ENCODE measurements at regions not wholly inside any gene's neighbourhood (a gene's known extent, or its start where the extent isn't known, plus 50 kb on each side); places are given as distances from the start of the nearest gene placed in this dataset.

DNA sequence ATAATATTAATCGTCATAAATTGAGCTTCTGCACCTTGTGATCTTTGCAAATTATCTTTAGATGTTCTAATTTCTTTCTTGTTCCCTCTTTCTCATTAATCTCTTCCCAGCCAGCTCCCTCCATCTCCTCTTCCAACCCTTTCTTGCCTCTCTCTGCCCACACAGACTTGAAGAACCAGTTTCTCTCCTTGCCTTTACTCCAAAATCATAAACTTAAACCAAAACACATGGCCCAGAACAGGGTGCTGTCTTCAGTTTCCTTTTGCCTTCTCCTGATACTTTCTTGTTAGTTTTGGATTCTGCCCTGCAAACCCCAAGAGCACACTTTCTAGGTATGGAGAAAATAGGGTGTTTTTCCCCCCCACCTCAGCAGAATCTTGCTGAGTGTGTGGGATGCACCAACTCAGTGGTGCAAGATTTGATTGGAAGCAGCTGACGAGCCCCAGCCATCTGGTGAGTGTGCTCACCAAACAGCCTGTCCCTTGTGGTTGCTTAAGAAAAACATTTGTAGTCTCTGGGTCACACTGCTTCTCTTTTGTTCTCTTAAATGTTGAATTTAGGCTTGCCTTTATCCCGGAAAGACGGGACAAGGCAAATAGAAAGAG lies 175.8 kb upstream of the MAF start:
- H3K36me3 ChIP-seq (ENCODE audit: insufficient read depth, low read length), result no peaks in the 10 kb centered on the region
- no peak overlapping the region for H3K4me3 ChIP-seq (ENCODE audit: low read depth in 1 of 2, low read length in 2 of 2)
- no peak overlapping the region for H3K27ac ChIP-seq (ENCODE audit: low read depth, low read length)

DNA sequence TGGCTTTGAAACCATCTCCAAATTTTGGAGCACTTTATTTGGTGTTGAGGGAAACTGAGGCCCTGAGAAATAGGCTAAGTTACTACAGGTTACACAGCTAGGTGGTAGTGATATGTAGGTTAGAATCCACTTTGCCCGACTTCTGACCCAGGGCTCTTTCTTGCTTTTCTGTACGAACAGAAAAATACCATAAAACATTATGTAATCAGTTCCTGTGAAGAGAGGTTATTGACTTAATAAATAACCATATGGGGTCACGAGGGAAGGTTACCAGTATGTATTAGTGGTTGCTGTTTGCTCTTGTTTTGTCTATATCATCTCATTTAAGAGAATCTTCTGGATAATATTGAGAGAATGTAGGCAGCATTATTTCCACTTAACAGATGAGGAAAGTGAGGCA lies 172.2 kb upstream of the MAF start:
- H3K9me3 ChIP-seq (ENCODE audit: low read length), result no peaks in the 10 kb centered on the region
- no peak overlapping the region for H3K27ac ChIP-seq (ENCODE audit: low read depth, low read length)

More for the DNA sequence above, 175.8 kb upstream of the MAF start:
- H3K9me3 ChIP-seq (ENCODE audit: low read length), result no peaks in the 10 kb centered on the region
- no peak overlapping the region for H3K9ac ChIP-seq (ENCODE audit: low read length)
- H3K4me1 ChIP-seq (ENCODE audit: insufficient read depth, low read length), result peaks cover 14% of the 10 kb centered on the region
- H3K27me3 ChIP-seq (ENCODE audit: control insufficient read depth in 1 of 2, insufficient read depth in 2 of 2, low read length in 2 of 2), result no peaks in the 10 kb centered on the region

DNA sequence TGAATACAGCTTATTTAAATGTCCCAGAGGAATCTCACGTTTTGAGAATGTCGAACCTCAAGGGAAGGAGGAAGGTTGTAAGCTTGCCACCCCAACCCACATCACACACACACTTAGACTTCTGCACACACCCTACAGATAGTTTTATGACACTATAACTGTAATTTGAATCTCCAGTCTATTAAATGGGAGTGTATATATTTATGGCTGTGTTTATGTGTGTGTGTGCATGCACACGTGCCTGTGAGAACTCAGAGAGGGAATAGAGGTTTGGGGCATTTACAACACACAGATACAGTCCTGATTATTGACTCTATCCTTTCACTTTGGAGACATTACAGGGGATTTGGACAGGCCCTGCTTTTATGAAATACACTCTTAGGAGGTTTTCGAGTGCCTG lies 171.5 kb upstream of the MAF start:
- no peak overlapping the region for H3K27ac ChIP-seq (ENCODE audit: low read depth, low read length)
- no peaks in the 10 kb centered on the region for H3K27me3 ChIP-seq (ENCODE audit: control insufficient read depth in 1 of 2, insufficient read depth in 2 of 2, low read length in 2 of 2)
- H3K9ac ChIP-seq (ENCODE audit: low read length), result no peak overlapping the region
- peaks cover 48% of the 10 kb centered on the region for H3K4me1 ChIP-seq (ENCODE audit: insufficient read depth, low read length)
- H3K36me3 ChIP-seq (ENCODE audit: insufficient read depth, low read length), result no peaks in the 10 kb centered on the region
- H3K9me3 ChIP-seq (ENCODE audit: low read length), result no peaks in the 10 kb centered on the region
- H3K4me3 ChIP-seq (ENCODE audit: low read depth in 1 of 2, low read length in 2 of 2), result no peak overlapping the region

More for the DNA sequence above, 172.2 kb upstream of the MAF start:
- peaks cover 42% of the 10 kb centered on the region for H3K4me1 ChIP-seq (ENCODE audit: insufficient read depth, low read length)
- H3K36me3 ChIP-seq (ENCODE audit: insufficient read depth, low read length), result no peaks in the 10 kb centered on the region
- no peak overlapping the region for H3K9ac ChIP-seq (ENCODE audit: low read length)
- H3K27me3 ChIP-seq (ENCODE audit: control insufficient read depth in 1 of 2, insufficient read depth in 2 of 2, low read length in 2 of 2), result no peaks in the 10 kb centered on the region
- no peak overlapping the region for H3K4me3 ChIP-seq (ENCODE audit: low read depth in 1 of 2, low read length in 2 of 2)

DNA sequence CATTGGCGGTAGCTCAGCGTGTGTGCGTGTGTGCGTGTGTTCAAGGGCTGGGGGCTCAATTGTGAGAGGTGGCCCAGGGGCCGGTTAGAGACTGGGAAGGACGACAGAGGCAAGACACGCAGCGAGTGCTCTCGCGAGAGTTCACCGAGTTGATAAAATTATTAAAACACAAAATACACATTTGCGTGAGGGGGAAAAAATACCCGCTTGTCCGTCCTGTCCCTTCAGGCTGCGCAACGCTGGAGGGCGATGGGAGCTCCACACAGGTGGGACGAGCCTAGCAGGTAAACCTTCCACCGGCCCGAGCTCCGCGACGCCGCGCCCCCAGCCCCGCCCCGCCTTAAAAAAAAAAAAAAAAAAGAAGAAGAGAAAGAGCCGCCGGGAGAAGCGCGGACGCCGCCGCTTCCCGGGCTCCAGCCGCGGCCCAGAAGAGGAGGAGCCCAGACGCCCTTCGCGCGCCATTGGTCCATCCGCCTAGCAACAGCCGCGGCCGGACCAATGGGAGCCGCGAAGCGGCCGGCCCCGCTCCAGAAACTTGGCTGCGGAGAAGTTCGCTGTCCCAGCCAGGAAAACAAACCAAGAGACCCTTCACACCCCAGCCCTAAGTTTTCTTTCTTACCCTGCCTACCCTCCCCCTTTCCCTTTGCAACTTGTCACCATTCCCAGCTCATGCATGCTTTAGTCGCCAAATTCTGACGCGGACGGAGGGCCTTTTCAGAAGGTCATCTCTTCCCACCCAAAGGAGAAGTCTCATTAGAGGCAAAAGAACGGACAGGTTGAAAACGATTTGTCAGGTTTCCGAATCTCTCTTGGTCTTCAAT lies 169.9 kb upstream of the MAF start:
- Histone ChIP-seq H3K4me1 (ENCODE audit: insufficient read depth, low read length) (peaks cover 48% of the 10 kb centered on the region), H3K9ac (ENCODE audit: low read length) (peak overlapping the region; percentile 50), H3K27me3 (ENCODE audit: control insufficient read depth in 1 of 2, insufficient read depth in 2 of 2, low read length in 2 of 2) (no peaks in the 10 kb centered on the region), H3K9me3 (ENCODE audit: low read length) (no peaks in the 10 kb centered on the region), H3K4me3 (ENCODE audit: low read depth in 1 of 2, low read length in 2 of 2) (peak overlapping the region; percentile 37 to 67), H3K27ac (ENCODE audit: low read depth, low read length) (peak overlapping the region; percentile 84), H3K36me3 (ENCODE audit: insufficient read depth, low read length) (no peaks in the 10 kb centered on the region)

DNA sequence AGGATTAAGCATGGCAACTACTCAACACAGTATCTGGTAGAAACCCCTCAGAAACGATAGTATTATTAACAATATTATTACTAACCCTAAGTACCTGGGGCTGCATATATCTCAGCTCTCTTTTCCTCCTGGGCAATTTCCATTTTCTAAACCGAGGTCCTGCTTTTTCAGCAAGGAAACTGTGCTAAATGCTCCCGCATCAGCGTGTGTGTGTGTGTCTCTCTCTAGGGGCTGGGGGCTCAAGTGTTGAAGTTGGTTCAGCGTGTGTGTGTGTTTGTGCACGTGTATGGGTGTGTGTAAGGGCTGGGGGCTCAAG lies 169.3 kb upstream of the MAF start:
- H3K27me3 ChIP-seq (ENCODE audit: control insufficient read depth in 1 of 2, insufficient read depth in 2 of 2, low read length in 2 of 2), result no peaks in the 10 kb centered on the region
- H3K4me3 ChIP-seq (ENCODE audit: low read depth in 1 of 2, low read length in 2 of 2), result peak overlapping the region; percentile 37 to 67
- H3K9me3 ChIP-seq (ENCODE audit: low read length), result no peaks in the 10 kb centered on the region
- H3K36me3 ChIP-seq (ENCODE audit: insufficient read depth, low read length), result no peaks in the 10 kb centered on the region
- H3K27ac ChIP-seq (ENCODE audit: low read depth, low read length), result peak overlapping the region; percentile 84
- H3K9ac ChIP-seq (ENCODE audit: low read length), result peak overlapping the region; percentile 32
- peaks cover 48% of the 10 kb centered on the region for H3K4me1 ChIP-seq (ENCODE audit: insufficient read depth, low read length)

DNA sequence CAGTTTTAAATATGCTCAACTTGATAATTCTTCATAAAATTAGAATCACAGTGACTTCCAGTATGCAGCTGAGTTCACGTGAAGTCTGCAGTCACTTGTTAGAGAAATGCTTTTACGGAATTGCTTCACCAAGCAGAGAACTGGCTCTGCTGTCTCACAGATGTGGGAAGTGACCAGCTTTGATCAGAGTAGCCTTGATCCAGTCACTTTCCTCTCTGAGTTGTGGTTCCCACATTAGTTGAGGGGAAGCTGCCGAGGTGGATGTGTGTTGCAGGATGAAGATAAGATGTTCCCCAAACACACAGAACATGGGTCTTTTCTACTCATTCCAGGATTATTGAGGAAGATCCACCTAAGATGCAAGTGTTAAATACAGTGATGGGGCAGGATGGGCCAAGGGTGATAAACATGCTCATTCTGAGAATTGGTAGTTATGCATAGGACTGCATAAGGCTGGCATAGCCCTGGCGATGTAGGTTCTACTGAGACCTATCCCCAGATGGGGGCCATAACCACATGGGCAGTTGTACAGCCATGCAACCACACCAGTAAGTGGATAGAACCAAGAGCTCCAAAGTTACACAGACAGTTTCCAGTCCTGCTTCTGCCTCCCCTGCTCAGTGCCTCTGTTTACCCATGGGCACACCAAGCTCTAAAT lies 168.9 kb upstream of the MAF start:
- Histone ChIP-seq H3K4me3 (ENCODE audit: low read depth in 1 of 2, low read length in 2 of 2) (peak overlapping the region in 1 of 2 donors; percentile 67), H3K9ac (ENCODE audit: low read length) (peak overlapping the region; percentile 66), H3K4me1 (ENCODE audit: insufficient read depth, low read length) (peaks cover 48% of the 10 kb centered on the region), H3K27me3 (ENCODE audit: control insufficient read depth in 1 of 2, insufficient read depth in 2 of 2, low read length in 2 of 2) (no peaks in the 10 kb centered on the region), H3K36me3 (ENCODE audit: insufficient read depth, low read length) (no peaks in the 10 kb centered on the region), H3K9me3 (ENCODE audit: low read length) (no peaks in the 10 kb centered on the region), H3K27ac (ENCODE audit: low read depth, low read length) (peak overlapping the region; percentile 16)

DNA sequence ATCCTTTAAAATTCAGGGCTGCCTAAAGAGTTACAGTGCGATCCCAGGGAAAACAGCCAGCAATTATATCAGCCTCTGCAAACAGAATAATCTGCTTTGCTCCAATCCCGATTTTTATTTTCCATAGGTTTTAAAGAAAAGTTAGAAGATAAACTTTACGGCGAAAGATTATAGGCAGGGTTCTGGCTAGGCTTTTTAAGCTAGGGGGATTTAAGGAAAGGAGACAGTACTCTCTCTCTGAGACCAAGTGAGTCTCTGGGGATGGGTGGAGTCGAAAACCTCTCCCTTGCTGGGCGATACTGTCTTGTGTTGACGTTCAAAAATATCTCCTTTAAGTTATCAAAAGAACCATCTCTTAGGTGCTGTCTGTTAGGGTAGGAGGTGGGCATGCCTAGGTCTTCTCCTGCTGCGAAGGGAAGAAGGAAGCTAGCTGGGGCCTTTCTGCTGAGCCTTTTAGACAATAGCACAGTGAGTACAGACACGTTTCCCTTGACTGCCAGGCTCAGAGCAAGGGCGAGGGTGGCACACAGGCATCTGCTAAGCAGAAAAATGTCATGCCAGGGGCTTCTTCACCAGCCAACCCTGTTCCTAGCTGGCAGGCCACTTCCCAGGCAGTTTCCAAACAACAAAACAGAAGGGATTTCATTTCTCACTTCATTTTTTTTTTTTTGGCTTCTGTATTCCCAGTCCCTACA lies 167.9 kb upstream of the MAF start:
- no peaks in the 10 kb centered on the region for H3K9me3 ChIP-seq (ENCODE audit: low read length)
- H3K27me3 ChIP-seq (ENCODE audit: control insufficient read depth in 1 of 2, insufficient read depth in 2 of 2, low read length in 2 of 2), result no peaks in the 10 kb centered on the region
- peak overlapping the region; percentile 12 to 64 for H3K4me3 ChIP-seq (ENCODE audit: low read depth in 1 of 2, low read length in 2 of 2)
- H3K9ac ChIP-seq (ENCODE audit: low read length), result peak overlapping the region; percentile 66
- H3K36me3 ChIP-seq (ENCODE audit: insufficient read depth, low read length), result no peaks in the 10 kb centered on the region
- H3K4me1 ChIP-seq (ENCODE audit: insufficient read depth, low read length), result peaks cover 48% of the 10 kb centered on the region
- H3K27ac ChIP-seq (ENCODE audit: low read depth, low read length), result peak overlapping the region; percentile 85

DNA sequence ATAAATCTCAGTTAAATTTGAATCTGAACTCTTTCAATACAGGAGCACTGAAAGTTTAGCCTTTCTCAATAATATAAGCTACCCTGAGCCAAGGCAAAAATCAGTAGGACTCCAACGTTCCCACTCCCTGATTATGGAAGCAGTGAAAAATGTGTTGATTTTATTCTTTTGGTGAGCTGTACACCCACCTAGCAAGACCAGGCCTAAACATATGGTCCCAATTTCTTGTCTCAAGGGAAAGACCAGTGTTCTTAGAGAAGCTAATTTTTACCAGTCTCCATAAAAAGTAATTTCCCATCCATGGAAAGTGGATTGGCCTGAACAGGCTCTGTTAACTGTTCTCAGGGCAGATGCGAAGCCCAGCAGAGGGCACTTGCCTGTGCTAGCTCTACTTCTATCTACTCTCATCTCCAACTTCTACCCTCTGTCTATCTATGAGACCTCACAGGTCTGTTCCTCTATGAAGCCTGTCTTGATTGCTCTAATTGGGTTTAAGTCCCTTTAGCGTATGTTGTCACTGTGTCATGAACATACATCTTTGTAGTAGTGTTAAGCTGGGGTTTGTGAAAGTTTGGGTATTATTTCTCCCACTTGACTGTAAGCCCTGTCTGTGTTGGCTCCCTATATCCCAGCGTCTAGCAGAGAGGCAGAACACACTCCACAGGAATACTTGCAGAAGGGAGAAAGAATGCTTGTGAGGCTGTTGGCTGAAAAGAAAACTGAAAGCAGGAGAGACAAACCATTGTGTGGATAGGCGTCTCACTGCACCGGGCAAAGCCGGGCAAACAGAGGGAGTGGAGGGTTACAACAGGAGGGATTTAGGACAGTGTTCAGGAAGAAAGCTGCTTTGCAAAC lies 167.1 kb upstream of the MAF start:
- peak overlapping the region; percentile 66 for H3K9ac ChIP-seq (ENCODE audit: low read length)
- H3K9me3 ChIP-seq (ENCODE audit: low read length), result no peaks in the 10 kb centered on the region
- peaks cover 47% of the 10 kb centered on the region for H3K4me1 ChIP-seq (ENCODE audit: insufficient read depth, low read length)
- H3K4me3 ChIP-seq (ENCODE audit: low read depth in 1 of 2, low read length in 2 of 2), result peak overlapping the region; percentile 12 to 64
- H3K27me3 ChIP-seq (ENCODE audit: control insufficient read depth in 1 of 2, insufficient read depth in 2 of 2, low read length in 2 of 2), result no peaks in the 10 kb centered on the region
- peak overlapping the region; percentile 85 for H3K27ac ChIP-seq (ENCODE audit: low read depth, low read length)
- no peaks in the 10 kb centered on the region for H3K36me3 ChIP-seq (ENCODE audit: insufficient read depth, low read length)

DNA sequence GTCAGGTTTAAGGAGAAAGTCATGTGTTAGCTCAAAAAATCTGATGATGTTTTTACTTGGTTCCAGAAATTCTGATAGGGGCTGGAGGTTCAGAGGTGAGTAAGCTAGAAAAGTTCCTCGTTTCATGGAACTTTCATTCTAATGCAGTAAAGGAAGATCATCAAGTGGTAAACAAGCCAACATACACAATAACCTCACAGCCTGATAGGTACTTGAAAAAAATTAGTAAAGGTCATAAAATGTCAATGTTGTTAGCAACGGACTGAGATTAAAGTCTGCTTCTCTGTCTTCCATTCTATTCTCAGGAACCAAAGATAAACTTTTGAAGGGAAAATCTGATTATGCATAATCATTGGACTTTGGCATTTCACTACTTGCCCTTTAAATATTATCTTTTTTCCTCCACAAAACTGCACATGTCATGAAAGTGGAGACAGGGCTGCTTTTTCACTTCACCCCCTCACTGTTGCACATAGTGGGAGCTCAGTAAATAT lies 165.4 kb upstream of the MAF start:
- Histone ChIP-seq H3K4me1 (ENCODE audit: insufficient read depth, low read length) (peaks cover 30% of the 10 kb centered on the region), H3K4me3 (ENCODE audit: low read depth in 1 of 2, low read length in 2 of 2) (no peak overlapping the region), H3K9ac (ENCODE audit: low read length) (no peak overlapping the region), H3K27me3 (ENCODE audit: control insufficient read depth in 1 of 2, insufficient read depth in 2 of 2, low read length in 2 of 2) (no peaks in the 10 kb centered on the region), H3K27ac (ENCODE audit: low read depth, low read length) (no peak overlapping the region), H3K36me3 (ENCODE audit: insufficient read depth, low read length) (no peaks in the 10 kb centered on the region), H3K9me3 (ENCODE audit: low read length) (no peaks in the 10 kb centered on the region)

DNA sequence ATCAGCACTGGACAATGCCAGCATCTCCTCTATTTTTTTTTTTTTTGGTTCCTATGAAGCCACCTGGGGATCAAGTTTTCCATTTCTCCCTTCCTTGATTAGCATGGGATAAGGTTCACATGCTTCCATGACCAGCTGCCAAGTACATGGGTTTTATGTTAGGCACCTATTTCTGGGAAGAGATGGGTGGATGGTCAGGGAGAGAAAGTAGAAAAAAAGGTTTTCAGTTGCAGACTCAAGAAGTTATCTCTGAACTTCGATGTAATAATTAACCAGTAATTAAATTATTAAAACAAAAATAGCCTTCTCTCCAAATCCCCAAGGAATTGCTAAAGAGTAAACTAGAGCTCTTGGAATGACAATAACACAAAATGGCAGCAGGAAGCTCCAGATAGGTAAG lies 164.9 kb upstream of the MAF start:
- Histone ChIP-seq H3K36me3 (ENCODE audit: insufficient read depth, low read length) (no peaks in the 10 kb centered on the region), H3K9ac (ENCODE audit: low read length) (no peak overlapping the region), H3K4me3 (ENCODE audit: low read depth in 1 of 2, low read length in 2 of 2) (no peak overlapping the region), H3K27ac (ENCODE audit: low read depth, low read length) (no peak overlapping the region), H3K4me1 (ENCODE audit: insufficient read depth, low read length) (peaks cover 28% of the 10 kb centered on the region), H3K9me3 (ENCODE audit: low read length) (no peaks in the 10 kb centered on the region), H3K27me3 (ENCODE audit: control insufficient read depth in 1 of 2, insufficient read depth in 2 of 2, low read length in 2 of 2) (no peaks in the 10 kb centered on the region)
